IMR-90 (cell line): ENCODE measurements at regions not wholly inside any gene's neighbourhood (a gene's known extent, or its start where the extent isn't known, plus 50 kb on each side); places are given as distances from the start of the nearest gene placed in this dataset.
"Not testable (repeated sequence)": the region's sequence is repeated elsewhere in the genome, so short reads cannot be mapped to it uniquely, and the experiment has no call there.

Source experiments
- ATAC-seq: fragments of 200-7000 bp; cut with Tn5 transposase; 2 replicates; pipeline ENCODE4 v1.9.1; 2020; ENCODE audit warnings: low read depth, mild to moderate bottlenecking, moderate library complexity
- BruUV-seq: library from RNA; stranded (reverse); fragments of 400-500 nt; replicated peaks from 2 replicates; lab custom pipeline; 2021; lab: Mats Ljungman, UMichigan
- CTCF ChIA-PET: fragments of 300-600 bp; formaldehyde crosslinking; extraction: SDS; loops from one replicate; lab custom pipeline; 2021; ENCODE audit warnings: antibody characterized with exemption; lab: Yijun Ruan, JAX
- POLR2A ChIA-PET: fragments of 300-600 bp; sonication (Branson Sonifier 250); formaldehyde crosslinking; loops from one replicate; lab custom pipeline; 2022; ENCODE audit warnings: antibody characterized with exemption; ENCODE audit not compliant: unreplicated experiment; lab: Charles Lee
- DNase-seq: peaks from one replicate; pipeline ENCODE4 v3.0.0; 2013
- H2AFZ ChIP-seq: replicated peaks from 2 replicates; pipeline ENCODE3; 2013; ENCODE audit warnings: low read length, mild to moderate bottlenecking; ENCODE audit not compliant: poor library complexity
- H2AK5ac ChIP-seq: 2 replicates; pipeline ENCODE4 v1.6.1; 2013; ENCODE audit warnings: low read depth, low read length, inconsistent platforms
- H2AK9ac ChIP-seq: replicated peaks from 2 replicates; pipeline ENCODE3; 2013; ENCODE audit warnings: mild to moderate bottlenecking, low read depth, low read length, moderate library complexity; ENCODE audit not compliant: poor library complexity
- H2BK120ac ChIP-seq: 2 replicates; pipeline ENCODE4 v1.6.1; 2013; ENCODE audit warnings: low read depth, low read length, inconsistent platforms
- H2BK15ac ChIP-seq: 3 replicates; pipeline ENCODE4 v1.6.1; 2013; ENCODE audit warnings: low read depth, low read length, inconsistent platforms
- H2BK20ac ChIP-seq: 2 replicates; pipeline ENCODE4 v1.6.1; 2013; ENCODE audit warnings: low read depth, mild to moderate bottlenecking, inconsistent platforms, low read length, moderate library complexity
- H2BK5ac ChIP-seq: 2 replicates; pipeline ENCODE4 v1.6.1; 2013; ENCODE audit warnings: mild to moderate bottlenecking, low read depth, low read length, inconsistent platforms; ENCODE audit not compliant: poor library complexity, severe bottlenecking
- H3K14ac ChIP-seq: replicated peaks from 2 replicates; pipeline ENCODE4 v1.6.1; 2013; ENCODE audit warnings: low read depth, low read length, inconsistent platforms
- H3K18ac ChIP-seq: 2 replicates; pipeline ENCODE4 v1.6.1; 2013; ENCODE audit warnings: low read depth, low read length, control low read depth
- H3K23ac ChIP-seq: 2 replicates; pipeline ENCODE4 v1.6.1; 2013; ENCODE audit warnings: low read depth, low read length, inconsistent platforms
- H3K27ac ChIP-seq: 2 replicates; pipeline ENCODE4 v1.5.1; 2013; ENCODE audit warnings: mild to moderate bottlenecking, control low read depth, low read length; ENCODE audit not compliant: insufficient read depth
- H3K27me3 ChIP-seq: 2 replicates; pipeline ENCODE4 v1.6.1; 2013; ENCODE audit warnings: low read length; ENCODE audit not compliant: control insufficient read depth, insufficient read depth
- H3K36me3 ChIP-seq: 2 replicates; pipeline ENCODE4 v1.6.1; 2013; ENCODE audit warnings: low read length, mixed read lengths; ENCODE audit not compliant: control insufficient read depth, insufficient read depth
- H3K4ac ChIP-seq: 2 replicates; pipeline ENCODE4 v1.6.1; 2013; ENCODE audit warnings: low read depth, low read length, inconsistent platforms
- H3K4me1 ChIP-seq: 2 replicates; pipeline ENCODE4 v1.6.1; 2013; ENCODE audit warnings: low read length, mixed read lengths; ENCODE audit not compliant: control insufficient read depth, insufficient read depth
- H3K4me2 ChIP-seq: 2 replicates; pipeline ENCODE4 v1.6.1; 2013; ENCODE audit warnings: low read depth, mild to moderate bottlenecking, control low read depth, low read length, moderate library complexity
- H3K4me3 ChIP-seq: 2 replicates; pipeline ENCODE4 v1.5.1; 2013; ENCODE audit warnings: low read depth, mild to moderate bottlenecking, control low read depth, low read length, moderate library complexity; ENCODE audit not compliant: insufficient read depth
- H3K56ac ChIP-seq: 2 replicates; pipeline ENCODE4 v1.6.1; 2013; ENCODE audit warnings: low read length, inconsistent platforms; ENCODE audit not compliant: insufficient read depth; ENCODE audit errors: extremely low read depth
- H3K79me1 ChIP-seq, 2 experiments: 2 replicates each; pipeline ENCODE4 v1.6.1; 2013; ENCODE audit warnings: low read length in 2 of 2, inconsistent platforms in 1 of 2, low read depth in 1 of 2
- H3K9ac ChIP-seq: 2 replicates; pipeline ENCODE4 v1.6.1; 2013; ENCODE audit warnings: low read depth, low read length, control low read depth
- H3K9me1 ChIP-seq: 2 replicates; pipeline ENCODE4 v1.6.1; 2013; ENCODE audit warnings: low read length, inconsistent platforms; ENCODE audit not compliant: insufficient read depth
- H3K9me3 ChIP-seq: 2 replicates; pipeline ENCODE4 v1.6.1; 2013; ENCODE audit warnings: low read length; ENCODE audit not compliant: control insufficient read depth, insufficient read depth
- H4K20me1 ChIP-seq: 2 replicates; pipeline ENCODE4 v1.6.1; 2013; ENCODE audit warnings: low read length, inconsistent platforms; ENCODE audit not compliant: insufficient read depth
- H4K5ac ChIP-seq: 2 replicates; pipeline ENCODE4 v1.6.1; 2013; ENCODE audit warnings: mild to moderate bottlenecking, low read depth, low read length, control low read depth
- H4K8ac ChIP-seq, 2 experiments: 2 replicates each; pipeline ENCODE4 v1.6.1; 2013; ENCODE audit warnings: low read depth in 2 of 2, low read length in 2 of 2, control low read depth in 1 of 2, inconsistent platforms in 1 of 2
- H4K91ac ChIP-seq: 2 replicates; pipeline ENCODE4 v1.6.1; 2013; ENCODE audit warnings: low read depth, low read length, inconsistent platforms; ENCODE audit not compliant: insufficient read depth
- WGBS, 2 experiments: methylation state at CpG; one replicate each; pipeline versions ENCODE4 v1.1.5 to v1.1.7; 2013; ENCODE audit warnings: missing lambda C conversion rate in 2 of 2; ENCODE audit not compliant: insufficient read length in 1 of 2; ENCODE audit errors: extremely low coverage in 2 of 2; 5-methylcytosine and 5-hydroxymethylcytosine counted together
- dilution Hi-C: fragments of 300-500 bp; cut with HindIII; formaldehyde crosslinking; loops from one replicate; pipeline ENCODE4 v1.14.3; 2018; ENCODE audit warnings: low sequenced_read_pairs; ENCODE audit not compliant: unreplicated experiment
- in situ Hi-C: fragments of 300-500 bp; cut with MboI; formaldehyde crosslinking; loops from 3 replicates; pipeline ENCODE4 v1.14.3; 2019; ENCODE audit warnings: low sequenced_read_pairs, inconsistent platforms, mixed read lengths
- intact Hi-C: fragments of 100-400 bp; cut with micrococcal nuclease; formaldehyde crosslinking; loops from 2 replicates; pipeline ENCODE4 v1.10.0; 2022

GRCh38 chr11:16503891-16504290, 147.5 kb upstream of the SOX6 start:
- H4K20me1 ChIP-seq, H3K79me1 ChIP-seq, H2BK120ac ChIP-seq, intact Hi-C loops, H4K8ac ChIP-seq, ATAC-seq, H4K91ac ChIP-seq, H2BK15ac ChIP-seq, POLR2A ChIA-PET, H3K4me2 ChIP-seq, H4K5ac ChIP-seq, H2AFZ ChIP-seq, H2BK5ac ChIP-seq, BruUV-seq, H3K4ac ChIP-seq, H2BK20ac ChIP-seq, H2AK5ac ChIP-seq, H3K9ac ChIP-seq, H3K14ac ChIP-seq, H3K27me3 ChIP-seq, dilution Hi-C loops, H3K18ac ChIP-seq, H3K4me1 ChIP-seq, H3K36me3 ChIP-seq, H3K56ac ChIP-seq, H3K4me3 ChIP-seq, H2AK9ac ChIP-seq, H3K23ac ChIP-seq, in situ Hi-C loops, H3K9me1 ChIP-seq, DNase-seq, H3K27ac ChIP-seq: not testable (repeated sequence)
- H3K9me3 ChIP-seq: peaks cover 13% of the 10 kb centered on the region
- CTCF ChIA-PET: interaction anchor here (0.6 kb wide), 1 partner anchor 18 kb away, joined by 3 read pairs; no protein-coding TSS in a partner anchor
- WGBS, 2 experiments: no CpG with 5 or more reads among the region's 2 CpGs
